ENCODE measurements at regions not wholly inside any gene's neighbourhood (a gene's known extent, or its start where the extent isn't known, plus 50 kb on each side); places are given as distances from the start of the nearest gene placed in this dataset.
"Not testable (repeated sequence)": the region's sequence is repeated elsewhere in the genome, so short reads cannot be mapped to it uniquely, and the experiment has no call there.

- TF ChIP-seq, protein P1, sequence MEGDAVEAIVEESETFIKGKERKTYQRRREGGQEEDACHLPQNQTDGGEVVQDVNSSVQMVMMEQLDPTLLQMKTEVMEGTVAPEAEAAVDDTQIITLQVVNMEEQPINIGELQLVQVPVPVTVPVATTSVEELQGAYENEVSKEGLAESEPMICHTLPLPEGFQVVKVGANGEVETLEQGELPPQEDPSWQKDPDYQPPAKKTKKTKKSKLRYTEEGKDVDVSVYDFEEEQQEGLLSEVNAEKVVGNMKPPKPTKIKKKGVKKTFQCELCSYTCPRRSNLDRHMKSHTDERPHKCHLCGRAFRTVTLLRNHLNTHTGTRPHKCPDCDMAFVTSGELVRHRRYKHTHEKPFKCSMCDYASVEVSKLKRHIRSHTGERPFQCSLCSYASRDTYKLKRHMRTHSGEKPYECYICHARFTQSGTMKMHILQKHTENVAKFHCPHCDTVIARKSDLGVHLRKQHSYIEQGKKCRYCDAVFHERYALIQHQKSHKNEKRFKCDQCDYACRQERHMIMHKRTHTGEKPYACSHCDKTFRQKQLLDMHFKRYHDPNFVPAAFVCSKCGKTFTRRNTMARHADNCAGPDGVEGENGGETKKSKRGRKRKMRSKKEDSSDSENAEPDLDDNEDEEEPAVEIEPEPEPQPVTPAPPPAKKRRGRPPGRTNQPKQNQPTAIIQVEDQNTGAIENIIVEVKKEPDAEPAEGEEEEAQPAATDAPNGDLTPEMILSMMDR (IDR thresholded peaks at IDR 0.05; ENCODE audit: control insufficient read depth, insufficient read depth, low read depth, low read length, missing control alignments): no peak
- no peak for DNase-seq (ENCODE audit: low read depth)
- no peak overlapping the region for H3K4me3 ChIP-seq (ENCODE audit: control insufficient read depth, low read depth, low read length)
Observed at GRCh38 chr7:131943646-131944045, 387.2 kb upstream of the PODXL start.

DNA sequence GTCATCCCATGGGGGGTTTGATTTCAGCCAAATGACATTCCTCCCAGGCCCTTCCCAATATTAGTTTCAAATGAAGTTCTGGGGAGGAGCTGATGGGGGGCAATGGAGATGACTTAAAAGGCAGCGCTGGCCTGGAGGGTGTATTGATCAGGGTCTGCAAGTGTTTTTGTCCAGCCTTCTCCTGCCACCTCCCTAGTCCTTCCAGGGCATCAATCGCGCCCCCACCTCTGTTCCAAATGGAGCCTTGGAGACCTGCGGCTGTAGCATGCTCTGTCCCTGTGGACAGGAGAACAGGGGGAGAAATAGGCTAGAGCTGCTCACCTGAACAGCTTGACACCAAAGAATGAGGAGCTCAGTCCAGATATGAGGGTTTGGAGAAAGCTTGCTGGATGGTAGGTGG is 386.8 kb upstream of the PODXL start:
- DNase-seq (ENCODE audit: low read depth): no peak
- TF ChIP-seq, protein P1 (IDR thresholded peaks at IDR 0.05; ENCODE audit: control insufficient read depth, insufficient read depth, low read depth, low read length, missing control alignments): no peak
- no peak overlapping the region for H3K4me3 ChIP-seq (ENCODE audit: control insufficient read depth, low read depth, low read length)

GRCh38 chr7:131942287-131943150 is 386.1 kb upstream of the PODXL start:
- no peak for DNase-seq (ENCODE audit: low read depth)
- TF ChIP-seq, protein P1 (IDR thresholded peaks at IDR 0.05; ENCODE audit: control insufficient read depth, insufficient read depth, low read depth, low read length, missing control alignments): no peak
- H3K4me3 ChIP-seq (ENCODE audit: control insufficient read depth, low read depth, low read length): no peak overlapping the region

- no peak for DNase-seq (ENCODE audit: low read depth)
- H3K4me3 ChIP-seq (ENCODE audit: control insufficient read depth, low read depth, low read length): no peak overlapping the region
- TF ChIP-seq, protein P1 (IDR thresholded peaks at IDR 0.05; ENCODE audit: control insufficient read depth, insufficient read depth, low read depth, low read length, missing control alignments): no peak
Observed at GRCh38 chr7:131941291-131941690, 384.9 kb upstream of the PODXL start.

GRCh38 chr7:131940621-131941165 is 384.3 kb upstream of the PODXL start:
- TF ChIP-seq, protein P1 (IDR thresholded peaks at IDR 0.05; ENCODE audit: control insufficient read depth, insufficient read depth, low read depth, low read length, missing control alignments): no peak
- no peak for DNase-seq (ENCODE audit: low read depth)
- no peak overlapping the region for H3K4me3 ChIP-seq (ENCODE audit: control insufficient read depth, low read depth, low read length)

- DNase-seq (ENCODE audit: low read depth); H3K4me3 ChIP-seq (ENCODE audit: control insufficient read depth, low read depth, low read length): not testable (repeated sequence)
Observed at GRCh38 chr7:131938788-131939187, 382.4 kb upstream of the PODXL start.

DNA sequence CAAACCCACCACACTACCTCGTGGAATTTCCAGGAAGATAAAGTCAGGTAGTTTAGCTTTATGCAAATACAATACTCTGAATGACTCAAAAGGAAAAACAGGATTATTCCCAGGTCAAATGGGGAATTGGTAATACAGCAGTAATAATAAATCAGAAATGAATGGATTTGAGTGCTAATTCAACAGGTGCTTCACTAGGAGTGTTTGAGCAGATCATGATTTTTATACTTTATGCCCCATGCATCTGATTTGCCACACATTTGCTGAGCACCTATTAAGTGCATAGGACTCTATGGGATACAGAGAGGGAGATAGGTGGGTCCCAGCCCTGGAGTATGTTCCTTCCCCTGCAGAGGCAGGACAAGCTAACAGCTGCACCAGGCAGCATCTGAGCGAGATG is 381.4 kb upstream of the PODXL start:
- TF ChIP-seq, protein P1 (IDR thresholded peaks at IDR 0.05; ENCODE audit: control insufficient read depth, insufficient read depth, low read depth, low read length, missing control alignments): no peak
- no peak overlapping the region for H3K4me3 ChIP-seq (ENCODE audit: control insufficient read depth, low read depth, low read length)
- DNase-seq (ENCODE audit: low read depth): no peak

Measured in AG09309 (cell line).